ENCODE measurements at regions not wholly inside any gene's neighbourhood (a gene's known extent, or its start where the extent isn't known, plus 50 kb on each side); places are given as distances from the start of the nearest gene placed in this dataset.
"Not testable (repeated sequence)": the region's sequence is repeated elsewhere in the genome, so short reads cannot be mapped to it uniquely, and the experiment has no call there.

- peak; percentile 89 for FAIRE-seq
- not testable (repeated sequence) for DNase-seq (ENCODE audit: insufficient read length, low spot score)
These were observed 91.2 kb downstream of the TRIM43 start for GRCh38 chr2:95682889-95683517.

- DNase-seq (ENCODE audit: insufficient read length, low spot score) (no peak), FAIRE-seq (no peak)
These were observed 93.7 kb downstream of the TRIM43 start for GRCh38 chr2:95685513-95685912.

GRCh38 chr2:95686056-95686825 lies 94.4 kb downstream of the TRIM43 start:
- DNase-seq (ENCODE audit: insufficient read length, low spot score); FAIRE-seq: not testable (repeated sequence)

GRCh38 chr2:95687852-95688251 lies 96.1 kb downstream of the TRIM43 start:
- not testable (repeated sequence) for FAIRE-seq; DNase-seq (ENCODE audit: insufficient read length, low spot score)

- FAIRE-seq; DNase-seq (ENCODE audit: insufficient read length, low spot score): not testable (repeated sequence)
These were observed 99.4 kb downstream of the TRIM43 start for GRCh38 chr2:95691210-95691609.

GRCh38 chr2:95693071-95693846 lies 101.5 kb downstream of the TRIM43 start:
- not testable (repeated sequence) for DNase-seq (ENCODE audit: insufficient read length, low spot score); FAIRE-seq

DNA sequence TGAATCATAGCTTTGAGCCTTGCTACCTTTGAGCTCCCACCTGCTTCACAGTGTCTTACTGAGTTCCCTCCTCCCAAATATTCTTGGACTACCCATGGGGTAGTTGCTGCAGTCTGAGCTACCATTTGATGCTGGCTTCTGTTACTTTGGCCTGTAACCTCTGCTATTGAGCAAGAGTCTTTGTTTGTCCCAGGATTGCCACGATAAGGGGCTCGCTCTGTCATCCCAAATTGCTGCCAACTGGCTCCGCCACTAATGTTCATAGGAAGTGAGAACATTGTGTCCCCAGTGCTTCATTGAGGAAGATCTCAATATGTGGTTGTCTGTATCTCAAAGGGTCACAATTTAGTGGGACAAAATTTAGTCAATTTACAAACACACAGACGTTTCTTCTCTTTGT lies 103.8 kb downstream of the TRIM43 start:
- FAIRE-seq (no peak), DNase-seq (ENCODE audit: insufficient read length, low spot score) (no peak)

DNA sequence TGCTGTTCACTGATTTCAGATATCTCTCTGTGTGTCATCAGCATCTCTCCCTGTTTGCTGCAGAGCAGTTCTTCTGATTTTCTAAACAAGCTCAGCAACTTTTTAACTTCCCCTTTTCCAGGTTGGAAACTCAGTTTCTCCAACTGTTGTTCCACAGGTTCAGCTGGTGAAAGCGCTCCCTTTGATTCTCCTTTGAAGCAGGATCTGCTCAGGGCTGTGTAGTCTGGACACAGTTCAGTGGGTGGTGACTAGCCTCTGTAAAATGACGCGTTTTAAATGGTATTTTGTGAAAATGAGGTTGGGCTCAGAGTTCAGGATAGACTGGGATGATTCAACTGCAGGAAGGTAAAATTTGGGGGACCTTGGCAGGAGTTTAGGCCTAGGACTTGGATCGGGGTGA lies 106.3 kb downstream of the TRIM43 start:
- FAIRE-seq, result no peak
- no peak for DNase-seq (ENCODE audit: insufficient read length, low spot score)

DNA sequence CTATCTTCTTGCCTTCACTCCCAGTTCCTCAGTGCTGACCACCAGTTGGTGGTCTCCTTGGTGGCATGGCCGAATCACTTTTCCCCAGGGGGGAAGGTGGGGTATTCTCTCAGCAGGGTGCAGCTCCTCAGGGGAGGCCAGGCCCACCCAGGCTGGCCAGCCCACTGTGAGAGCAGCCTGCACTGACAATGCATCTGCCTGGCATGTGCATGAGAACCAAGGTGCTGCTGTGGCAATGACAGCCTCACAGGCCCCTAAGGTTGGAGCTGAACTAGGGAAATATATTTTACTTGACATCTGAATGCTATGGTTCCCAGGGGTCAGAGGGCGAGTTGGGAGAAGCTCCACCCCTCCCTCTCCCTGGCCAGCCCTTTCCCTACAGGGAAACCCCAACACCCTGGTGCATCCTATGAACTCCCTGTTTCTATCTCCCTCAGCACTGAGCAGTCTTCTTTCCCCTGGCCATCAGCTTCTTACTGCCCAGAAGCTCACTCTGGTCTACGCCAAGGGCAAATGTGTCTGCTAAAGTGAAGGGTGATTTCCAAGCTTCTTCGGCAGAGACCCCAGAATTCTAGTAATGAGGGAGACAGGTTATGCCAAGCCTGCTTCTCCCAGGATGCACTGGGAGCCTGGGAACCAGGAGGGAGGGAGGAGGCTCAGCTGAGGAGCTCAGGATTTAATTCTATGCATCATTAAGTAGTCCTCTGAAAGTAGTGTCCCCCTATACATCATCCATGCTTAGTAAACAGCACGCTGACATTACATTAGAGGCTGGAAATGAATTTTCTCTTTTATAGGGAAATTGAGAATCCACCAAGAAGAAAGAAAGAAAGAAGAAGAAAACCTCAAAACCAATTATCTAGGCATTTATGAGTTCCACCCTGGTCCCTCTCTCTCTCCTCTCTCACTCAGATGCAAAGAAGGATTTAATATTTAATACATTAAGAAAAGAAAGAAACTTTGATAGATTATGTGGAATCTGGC lies 107.7 kb downstream of the TRIM43 start:
- peak; percentile 69 for FAIRE-seq
- not testable (repeated sequence) for DNase-seq (ENCODE audit: insufficient read length, low spot score)

DNA sequence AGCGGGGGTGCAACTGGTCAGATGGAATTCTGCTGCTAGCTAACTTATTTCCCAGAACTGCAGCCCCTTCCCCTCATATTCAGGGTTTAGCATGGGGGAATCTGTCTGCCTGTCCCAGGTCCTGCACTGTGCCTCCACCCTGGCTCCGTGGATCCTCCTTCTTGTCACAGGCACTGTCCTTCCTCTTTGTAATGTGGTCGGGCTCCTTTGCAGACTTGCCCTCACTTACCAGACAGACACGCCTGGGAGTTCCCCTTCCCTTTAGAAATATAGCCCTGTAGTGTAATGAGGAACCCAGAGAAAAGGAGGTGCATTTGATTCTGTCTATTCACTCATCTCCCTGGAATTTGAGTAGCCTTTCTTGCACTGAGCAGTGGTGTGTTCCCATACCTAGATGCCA lies 108.7 kb downstream of the TRIM43 start:
- FAIRE-seq, result no peak
- no peak for DNase-seq (ENCODE audit: insufficient read length, low spot score)

- FAIRE-seq (no peak), DNase-seq (ENCODE audit: insufficient read length, low spot score) (no peak)
These were observed 110.7 kb downstream of the TRIM43 start for GRCh38 chr2:95702471-95702870.

DNA sequence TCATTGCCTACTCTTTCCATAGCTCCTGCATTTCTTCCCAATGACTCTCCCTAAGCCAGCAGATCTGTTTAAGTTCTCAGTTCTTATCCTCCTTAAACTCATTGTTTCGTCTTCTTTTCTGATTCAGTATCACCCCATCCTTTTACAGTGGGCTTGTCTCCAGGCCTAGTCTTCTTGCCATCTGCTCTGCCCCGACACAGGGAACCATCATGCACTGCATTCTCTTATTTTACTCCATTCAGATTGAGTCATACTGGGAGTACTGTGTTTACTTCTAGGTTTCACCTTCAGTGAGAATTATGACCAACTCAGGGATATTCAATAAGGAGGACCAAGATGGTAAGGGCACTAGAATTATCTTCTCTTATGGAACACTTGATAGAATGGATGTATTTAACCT lies 115.4 kb downstream of the TRIM43 start:
- not testable (repeated sequence) for DNase-seq (ENCODE audit: insufficient read length, low spot score)
- peak; percentile 54 for FAIRE-seq

DNA sequence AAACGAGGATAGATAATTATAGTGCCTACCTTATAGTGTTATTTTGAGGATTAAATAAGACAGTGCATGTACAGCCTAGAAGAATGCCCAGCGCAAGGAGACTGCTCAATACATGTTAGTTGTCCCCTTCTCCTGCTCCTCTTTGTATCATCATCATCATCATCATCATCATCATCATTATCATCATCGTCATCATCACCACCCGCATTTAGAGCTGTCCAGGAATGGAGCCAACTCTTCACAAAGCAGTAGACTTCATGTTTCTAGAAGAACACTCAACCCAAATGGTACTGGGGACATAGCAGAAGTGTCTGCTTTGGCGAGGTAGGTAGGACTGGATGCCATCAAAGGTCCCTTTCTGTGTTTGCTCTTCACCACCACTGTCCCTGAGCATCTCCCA lies 116.0 kb downstream of the TRIM43 start:
- DNase-seq (ENCODE audit: insufficient read length, low spot score), result no peak
- FAIRE-seq, result peak; percentile 72

- peak; percentile 13 for FAIRE-seq
- no peak for DNase-seq (ENCODE audit: insufficient read length, low spot score)
These were observed 118.0 kb downstream of the TRIM43 start for GRCh38 chr2:95709831-95710230.

- not testable (repeated sequence) for FAIRE-seq; DNase-seq (ENCODE audit: insufficient read length, low spot score)
These were observed 121.8 kb downstream of the TRIM43 start for GRCh38 chr2:95713470-95714177.

DNA sequence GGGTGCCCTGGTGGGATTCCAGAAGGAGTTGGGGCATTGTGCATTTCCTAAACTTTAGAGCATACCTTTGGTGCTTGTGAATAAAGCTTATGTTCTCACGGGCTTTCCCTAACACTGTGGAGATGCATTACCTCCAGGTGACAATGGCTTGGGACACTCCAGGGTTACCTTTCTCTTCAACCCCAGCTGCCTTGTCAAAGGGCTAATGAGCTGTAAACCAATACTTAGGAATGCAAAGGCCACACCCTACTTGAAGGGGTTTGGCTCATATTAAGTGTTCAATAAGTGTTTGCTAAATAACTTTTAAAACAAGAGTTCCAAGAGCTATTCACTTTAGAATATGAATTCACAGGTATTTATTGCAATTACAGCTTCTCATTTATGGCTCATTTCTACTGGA lies 122.6 kb downstream of the TRIM43 start:
- DNase-seq (ENCODE audit: insufficient read length, low spot score); FAIRE-seq: not testable (repeated sequence)

DNA sequence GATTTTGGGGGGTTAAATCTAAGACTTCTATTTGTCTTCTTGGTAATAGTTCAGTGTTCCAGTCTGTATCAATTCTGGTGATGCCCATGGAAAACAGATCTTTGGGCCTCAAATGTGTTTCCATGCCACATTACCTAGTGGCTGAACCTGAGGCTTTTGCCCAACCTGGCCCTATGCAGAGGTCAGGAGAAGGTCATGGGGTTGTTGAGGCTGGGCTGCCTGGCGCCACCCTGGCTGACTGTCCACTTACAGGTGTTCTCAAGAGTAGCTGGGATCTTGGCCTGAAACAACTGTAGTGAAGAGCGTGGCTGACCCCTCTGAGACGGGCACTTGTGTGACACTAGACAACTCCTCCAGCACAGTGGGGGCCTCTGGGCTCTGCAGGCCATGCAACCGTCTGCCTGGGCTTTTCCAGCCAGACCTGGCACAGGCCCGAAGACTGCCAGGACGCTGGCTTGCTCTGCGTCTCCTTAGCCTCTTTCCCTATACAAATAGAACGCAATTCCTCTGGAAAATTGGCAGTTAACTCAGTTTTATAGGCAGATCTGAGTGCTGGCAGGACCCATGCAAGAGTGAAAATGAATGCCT lies 127.8 kb downstream of the TRIM43 start:
- DNase-seq (ENCODE audit: insufficient read length, low spot score), result no peak

DNA sequence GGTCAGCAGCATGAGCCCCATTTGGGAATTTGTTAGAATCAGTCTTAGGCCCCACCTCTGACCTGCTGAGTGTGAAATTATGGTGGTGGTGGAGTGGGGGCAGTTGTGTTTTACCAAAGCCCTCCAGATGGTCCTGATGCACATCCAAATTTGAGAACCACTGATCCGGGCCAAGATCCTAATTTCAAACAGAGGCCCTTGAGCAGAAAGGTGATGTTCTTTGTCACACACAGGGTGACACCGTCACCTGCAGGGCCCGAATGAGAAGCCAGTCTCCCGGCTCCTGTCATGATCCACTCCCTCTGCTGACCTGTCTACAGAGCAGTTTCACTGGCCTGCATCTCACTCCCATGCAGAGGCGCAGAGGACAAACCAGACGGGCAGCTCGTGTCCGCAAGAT lies 129.9 kb downstream of the TRIM43 start:
- FAIRE-seq (no peak), DNase-seq (ENCODE audit: insufficient read length, low spot score) (no peak)

More for the DNA sequence above, 127.8 kb downstream of the TRIM43 start:
- no peak for FAIRE-seq

DNA sequence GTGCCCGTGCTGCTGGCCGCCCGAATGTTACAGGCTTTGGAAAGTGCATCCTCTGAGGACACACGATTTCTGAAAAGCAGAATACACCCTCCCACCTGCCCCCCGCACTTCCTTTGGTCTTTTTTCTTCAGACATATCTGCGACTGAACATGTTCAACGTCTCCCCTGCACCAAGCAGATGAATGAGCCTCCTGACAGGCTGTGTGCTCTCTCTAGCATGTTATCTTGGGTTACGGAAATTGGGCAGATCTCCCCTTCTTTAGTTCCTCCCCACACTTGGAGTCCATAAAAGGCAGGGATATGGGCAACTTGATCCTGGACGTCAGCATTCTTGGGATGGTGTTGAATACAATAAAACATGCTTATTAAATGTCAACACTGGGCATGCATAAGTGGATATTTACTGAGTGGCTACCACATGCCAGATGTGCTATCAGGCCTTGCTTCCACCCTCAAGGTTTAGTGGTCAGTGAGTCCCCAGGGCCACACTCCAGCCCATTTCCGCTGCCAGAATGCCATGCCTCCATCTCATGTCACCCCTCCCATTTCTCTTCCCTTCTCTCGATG lies 130.4 kb downstream of the TRIM43 start:
- no peak for FAIRE-seq
- no peak for DNase-seq (ENCODE audit: insufficient read length, low spot score)
